BLaER1 treated with 17β-estradiol and CSF1 and Interleukin-3, amounts not matched to agents 10 nM and 100 nM (cell line): ENCODE measurements at regions not wholly inside any gene's neighbourhood (a gene's known extent, or its start where the extent isn't known, plus 50 kb on each side); places are given as distances from the start of the nearest gene placed in this dataset.
"Not testable (repeated sequence)": the region's sequence is repeated elsewhere in the genome, so short reads cannot be mapped to it uniquely, and the experiment has no call there.

Experiments used
- H3K27ac ChIP-seq, 11 experiments: shearing (Covaris generic); formaldehyde crosslinking; 2 replicates each; pipeline ENCODE4 v1.8.1; 2022
- H3K27me3 ChIP-seq, 11 experiments: shearing (Covaris generic); formaldehyde crosslinking; 2 replicates each; pipeline ENCODE4 v1.8.1; 2022
- H3K36me3 ChIP-seq, 11 experiments: shearing (Covaris generic); formaldehyde crosslinking; 2 replicates each; pipeline ENCODE4 v1.8.1; 2022
- H3K4me1 ChIP-seq, 10 experiments: shearing (Covaris generic); formaldehyde crosslinking; 2 replicates each; pipeline ENCODE4 v1.8.1; 2022
- H3K4me2 ChIP-seq, 11 experiments: shearing (Covaris generic); formaldehyde crosslinking; 2 replicates each; pipeline ENCODE4 v1.8.1; 2022
- H3K4me3 ChIP-seq, 10 experiments: shearing (Covaris generic); formaldehyde crosslinking; 2 replicates each; pipeline ENCODE4 v1.8.1; 2022
- H3K9ac ChIP-seq, 11 experiments: shearing (Covaris generic); formaldehyde crosslinking; 2 replicates each; pipeline ENCODE4 v1.8.1; 2022
- H3K9me3 ChIP-seq, 11 experiments: shearing (Covaris generic); formaldehyde crosslinking; replicated peaks in 1 of 11; 2 replicates each; pipeline ENCODE4 v1.8.1; 2022
- H4K20me1 ChIP-seq, 11 experiments: shearing (Covaris generic); formaldehyde crosslinking; 2 replicates each; pipeline ENCODE4 v1.8.1; 2022
- Cebpa-rat ChIP-seq, 11 experiments: shearing (Covaris generic); IDR thresholded peaks; 2 replicates each; pipeline ENCODE4 v1.8.1; 2022

GRCh38 chr7:11274074-11274473, 300.4 kb downstream of the PHF14 start:
- Histone ChIP-seq H3K4me3 (no peak overlapping the region), H3K9ac (no peak overlapping the region)
- TF ChIP-seq Cebpa-rat (IDR thresholded peaks at IDR 0.05): no peak

DNA sequence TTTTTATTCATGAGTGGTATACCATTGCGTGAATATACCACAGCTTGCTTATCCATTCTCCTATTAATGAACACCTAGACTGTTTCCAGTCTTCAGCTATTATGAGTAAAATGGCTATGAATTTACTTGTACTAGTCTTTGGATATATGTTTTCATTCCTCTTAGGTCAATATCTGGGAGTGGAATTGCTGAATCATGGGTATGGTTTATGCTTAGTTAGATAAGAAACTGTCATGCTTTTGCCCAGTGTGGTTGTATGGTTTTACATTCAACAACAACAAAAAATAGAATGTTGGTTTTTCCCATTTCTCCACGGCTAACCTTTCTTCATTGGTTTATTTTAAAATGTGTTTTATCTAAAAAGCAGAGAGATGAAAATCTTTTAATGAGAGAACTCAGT, 308.3 kb downstream of the PHF14 start:
- Histone ChIP-seq H3K4me1 (no peaks in the 10 kb centered on the region), H3K9ac (no peak overlapping the region), H3K4me3 (no peak overlapping the region), H3K27ac (no peak overlapping the region), H4K20me1 (no peaks in the 10 kb centered on the region), H3K9me3 (peaks cover 0 to 3% (median 0%) of the 10 kb centered on the region in 11 experiments; a peak in 1 of 22 replicates), H3K4me2 (no peak overlapping the region), H3K27me3 (no peaks in the 10 kb centered on the region), H3K36me3 (no peaks in the 10 kb centered on the region)
- no peak for TF ChIP-seq Cebpa-rat (IDR thresholded peaks at IDR 0.05)

More at GRCh38 chr7:11274074-11274473, 300.4 kb downstream of the PHF14 start:
- H3K27me3 ChIP-seq: no peaks in the 10 kb centered on the region
- H4K20me1 ChIP-seq: no peaks in the 10 kb centered on the region
- no peaks in the 10 kb centered on the region for H3K36me3 ChIP-seq
- H3K9me3 ChIP-seq: peaks cover 0 to 1% (median 0%) of the 10 kb centered on the region in 11 experiments; a peak in 4 of 22 replicates
- H3K4me1 ChIP-seq: no peaks in the 10 kb centered on the region
- no peak overlapping the region for H3K4me2 ChIP-seq
- H3K27ac ChIP-seq: no peak overlapping the region

- not testable (repeated sequence) for H3K9me3 ChIP-seq, H4K20me1 ChIP-seq, H3K9ac ChIP-seq, H3K4me1 ChIP-seq, H3K4me3 ChIP-seq, H3K36me3 ChIP-seq, H3K27ac ChIP-seq, H3K4me2 ChIP-seq, H3K27me3 ChIP-seq
These were observed 309.9 kb downstream of the PHF14 start for GRCh38 chr7:11283584-11283983.

GRCh38 chr7:11290863-11291262, 317.2 kb downstream of the PHF14 start:
- no peaks in the 10 kb centered on the region for H3K27me3 ChIP-seq
- no peak for TF ChIP-seq Cebpa-rat (IDR thresholded peaks at IDR 0.05)
- H3K27ac ChIP-seq: no peak overlapping the region
- peaks cover 0 to 3% (median 0%) of the 10 kb centered on the region in 11 experiments; a peak in 1 of 22 replicates for H3K9me3 ChIP-seq
- no peak overlapping the region for H3K9ac ChIP-seq
- H3K4me3 ChIP-seq: no peak overlapping the region
- H3K36me3 ChIP-seq: no peaks in the 10 kb centered on the region
- H4K20me1 ChIP-seq: no peaks in the 10 kb centered on the region
- peaks cover 0 to 14% (median 7%) of the 10 kb centered on the region in 10 experiments; a peak in 9 of 20 replicates for H3K4me1 ChIP-seq
- no peak overlapping the region for H3K4me2 ChIP-seq

GRCh38 chr7:11294218-11294617, 320.5 kb downstream of the PHF14 start:
- TF ChIP-seq Cebpa-rat (IDR thresholded peaks at IDR 0.05): no peak
- Histone ChIP-seq H4K20me1 (no peaks in the 10 kb centered on the region), H3K9me3 (peaks cover 0 to 3% (median 0%) of the 10 kb centered on the region in 11 experiments; a peak in 1 of 22 replicates), H3K27me3 (no peaks in the 10 kb centered on the region), H3K36me3 (no peaks in the 10 kb centered on the region), H3K4me2 (no peak overlapping the region), H3K27ac (no peak overlapping the region), H3K4me1 (peaks cover 0 to under 1% (median 0%) of the 10 kb centered on the region in 10 experiments; a peak in 1 of 20 replicates), H3K4me3 (no peak overlapping the region), H3K9ac (no peak overlapping the region)

DNA sequence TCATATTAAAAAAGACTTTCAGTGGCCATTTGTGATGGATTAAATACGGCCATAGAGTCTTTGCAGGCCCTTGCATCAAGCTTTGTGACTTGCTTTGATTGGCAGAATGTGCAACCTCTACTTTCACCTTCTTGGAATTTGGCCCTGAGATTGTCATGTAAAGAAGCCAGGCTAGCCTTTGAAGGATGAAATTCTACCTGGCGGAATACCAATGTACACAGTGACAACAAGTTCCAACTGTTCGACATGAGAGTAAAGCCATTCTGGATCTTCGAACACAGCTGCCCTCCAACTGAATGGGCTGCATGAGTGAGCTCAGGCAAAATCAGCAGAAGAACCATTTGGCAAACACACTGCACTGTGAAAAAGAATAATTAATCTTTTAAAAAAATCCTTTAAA, 321.3 kb downstream of the PHF14 start:
- no peak overlapping the region for H3K4me3 ChIP-seq
- H3K9me3 ChIP-seq: peaks cover 0 to 3% (median 0%) of the 10 kb centered on the region in 11 experiments; a peak in 1 of 22 replicates
- H3K27me3 ChIP-seq: no peaks in the 10 kb centered on the region
- H3K36me3 ChIP-seq: no peaks in the 10 kb centered on the region
- H3K4me1 ChIP-seq: no peaks in the 10 kb centered on the region
- H3K4me2 ChIP-seq: no peak overlapping the region
- no peak overlapping the region for H3K27ac ChIP-seq
- no peak overlapping the region for H3K9ac ChIP-seq
- TF ChIP-seq Cebpa-rat (IDR thresholded peaks at IDR 0.05): no peak
- H4K20me1 ChIP-seq: no peaks in the 10 kb centered on the region

- Histone ChIP-seq H3K9ac (no peak overlapping the region), H3K4me2 (no peak overlapping the region), H3K27me3 (no peaks in the 10 kb centered on the region), H3K27ac (no peak overlapping the region), H3K36me3 (no peaks in the 10 kb centered on the region), H3K9me3 (peaks cover 0 to 3% (median 0%) of the 10 kb centered on the region in 11 experiments; a peak in 1 of 22 replicates), H3K4me1 (no peaks in the 10 kb centered on the region), H3K4me3 (no peak overlapping the region), H4K20me1 (no peaks in the 10 kb centered on the region)
- no peak for TF ChIP-seq Cebpa-rat (IDR thresholded peaks at IDR 0.05)
These were observed 323.5 kb downstream of the PHF14 start for GRCh38 chr7:11297126-11297625.

DNA sequence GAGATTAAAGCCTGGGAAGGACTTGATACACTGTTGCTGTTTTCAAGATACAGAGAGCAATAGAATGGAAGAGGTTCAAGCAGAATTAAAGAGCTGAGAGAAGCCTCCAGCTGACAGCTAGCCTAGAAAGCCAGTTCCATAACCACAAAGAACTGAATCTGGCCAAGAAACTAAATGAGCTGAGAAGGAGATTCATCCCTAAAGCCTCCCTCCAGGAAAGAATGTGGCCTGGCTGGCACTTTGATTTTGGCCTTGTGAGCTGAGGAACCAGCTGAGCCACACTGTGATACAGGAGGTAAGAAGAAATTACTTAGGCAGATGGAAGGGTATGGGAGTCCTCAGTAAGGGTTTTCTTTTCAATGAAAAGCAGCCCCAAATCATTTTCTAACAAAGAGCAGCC, 324.1 kb downstream of the PHF14 start:
- no peak overlapping the region for H3K27ac ChIP-seq
- no peaks in the 10 kb centered on the region for H3K27me3 ChIP-seq
- H3K4me3 ChIP-seq: no peak overlapping the region
- H3K4me1 ChIP-seq: no peaks in the 10 kb centered on the region
- no peaks in the 10 kb centered on the region for H3K36me3 ChIP-seq
- no peak overlapping the region for H3K9ac ChIP-seq
- H4K20me1 ChIP-seq: no peaks in the 10 kb centered on the region
- H3K9me3 ChIP-seq: peaks cover 0 to 3% (median 0%) of the 10 kb centered on the region in 11 experiments; a peak in 2 of 22 replicates
- H3K4me2 ChIP-seq: no peak overlapping the region
- no peak for TF ChIP-seq Cebpa-rat (IDR thresholded peaks at IDR 0.05)

DNA sequence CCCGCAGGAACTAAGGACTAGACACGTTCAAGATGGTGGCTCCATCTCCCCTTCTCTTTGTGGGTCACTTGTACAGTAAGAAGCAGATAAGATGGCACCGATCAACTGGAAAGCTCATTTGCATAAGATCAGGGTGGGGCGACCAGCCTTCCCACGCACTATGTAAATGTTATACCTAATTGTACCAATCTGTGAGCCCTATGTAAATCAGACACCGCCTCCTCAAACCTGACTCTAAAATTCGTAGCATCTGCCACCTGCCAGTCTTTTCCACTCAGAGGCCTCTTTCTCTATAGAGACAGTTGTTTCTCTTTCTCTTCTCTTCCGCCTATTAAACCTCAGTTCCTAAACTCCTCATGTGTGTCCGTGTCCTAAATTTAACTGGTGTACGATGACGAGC, 324.5 kb downstream of the PHF14 start:
- no peaks in the 10 kb centered on the region for H3K36me3 ChIP-seq
- H3K27me3 ChIP-seq: no peaks in the 10 kb centered on the region
- no peak overlapping the region for H3K27ac ChIP-seq
- H4K20me1 ChIP-seq: no peaks in the 10 kb centered on the region
- H3K4me3 ChIP-seq: no peak overlapping the region
- H3K4me1 ChIP-seq: no peaks in the 10 kb centered on the region
- peaks cover 0 to 3% (median 0%) of the 10 kb centered on the region in 11 experiments; a peak in 2 of 22 replicates for H3K9me3 ChIP-seq
- H3K4me2 ChIP-seq: no peak overlapping the region
- H3K9ac ChIP-seq: no peak overlapping the region
- no peak for TF ChIP-seq Cebpa-rat (IDR thresholded peaks at IDR 0.05)

DNA sequence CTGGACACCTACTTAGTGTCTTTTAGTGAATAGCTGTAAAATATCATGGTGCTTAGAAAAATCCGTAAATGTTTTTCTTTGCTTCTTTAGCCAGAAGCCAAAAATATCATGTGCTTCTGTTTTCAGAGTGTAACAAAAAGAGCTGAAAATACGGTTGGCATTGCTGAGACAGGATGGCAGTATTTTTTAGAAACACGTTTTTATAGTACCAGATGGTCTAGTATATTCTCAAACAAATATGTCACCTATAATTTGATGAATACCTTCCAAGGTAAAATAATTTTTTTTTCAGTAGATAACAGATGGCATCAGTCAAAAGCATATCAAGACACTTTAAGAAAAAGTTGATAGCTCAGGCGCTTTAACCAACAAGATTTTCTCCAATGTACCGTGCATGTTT, 326.6 kb downstream of the PHF14 start:
- Histone ChIP-seq H3K9me3 (no peaks in the 10 kb centered on the region; a peak in 1 of 22 replicates), H3K4me2 (no peak overlapping the region), H3K36me3 (no peaks in the 10 kb centered on the region), H3K4me1 (no peaks in the 10 kb centered on the region), H3K27ac (no peak overlapping the region), H3K27me3 (no peaks in the 10 kb centered on the region), H3K9ac (no peak overlapping the region), H4K20me1 (no peaks in the 10 kb centered on the region), H3K4me3 (no peak overlapping the region)
- no peak for TF ChIP-seq Cebpa-rat (IDR thresholded peaks at IDR 0.05)
